ENCODE measurements at regions not wholly inside any gene's neighbourhood (a gene's known extent, or its start where the extent isn't known, plus 50 kb on each side); places are given as distances from the start of the nearest gene placed in this dataset.

- H3K4me2 ChIP-seq (ENCODE audit: low read length) = no peak overlapping the region
- no peaks in the 10 kb centered on the region for H3K4me1 ChIP-seq (ENCODE audit: insufficient read depth, low read length)
- H3K36me3 ChIP-seq (ENCODE audit: low read depth, low read length) = no peaks in the 10 kb centered on the region; the same call in 1 of the 2 replicates
- H3K9me2 ChIP-seq (replicated peaks; ENCODE audit: low read length) = no peaks in the 10 kb centered on the region
- H3K4me3 ChIP-seq (ENCODE audit: low read length) = no peak overlapping the region
- no peak for ATAC-seq
- H3F3A ChIP-seq (ENCODE audit: low read length, unreplicated experiment) = no peaks in the 10 kb centered on the region
- TF ChIP-seq CTCF (conservative IDR thresholded peaks at IDR 0.05; ENCODE audit: low read depth, low read length) = no peak
- TF ChIP-seq EZH2phosphoT487 (IDR thresholded peaks at IDR 0.05; ENCODE audit: borderline replicate concordance, low read length) = no peak
- no peak for TF ChIP-seq EZH2 (IDR thresholded peaks at IDR 0.05; ENCODE audit: low read length, unreplicated experiment)
- intact Hi-C loops (cut with micrococcal nuclease) = no loop called here
- POLR2A ChIA-PET (ENCODE audit: unreplicated experiment) = no interaction called here
- no peak for DNase-seq
- no TSS peak for BruUV-seq (replicated peaks)
- no peak overlapping the region for H3K9ac ChIP-seq (ENCODE audit: low read length)
- H3K27me3 ChIP-seq (ENCODE audit: low read length) = no peaks in the 10 kb centered on the region
- H3K9me3 ChIP-seq (ENCODE audit: low read length) = no peaks in the 10 kb centered on the region
- H2AFZ ChIP-seq (ENCODE audit: low read length) = no peak overlapping the region
- no peak overlapping the region for H3K27ac ChIP-seq (ENCODE audit: low read length)
- H3K79me2 ChIP-seq (ENCODE audit: low read length) = no peaks in the 10 kb centered on the region; the same call in 1 of the 2 replicates
- H4K20me1 ChIP-seq (ENCODE audit: low read length) = peaks cover 2% of the 10 kb centered on the region; the same call in 1 of the 2 replicates
- CTCF ChIA-PET = no interaction called here
Observed at GRCh38 chr12:124491310-124491709, 76.1 kb downstream of the NCOR2 start.

GRCh38 chr12:124490584-124491305 lies 76.7 kb downstream of the NCOR2 start:
- no peaks in the 10 kb centered on the region for H3K9me2 ChIP-seq (replicated peaks; ENCODE audit: low read length)
- no peak overlapping the region for H3K4me3 ChIP-seq (ENCODE audit: low read length)
- ATAC-seq = no peak
- H4K20me1 ChIP-seq (ENCODE audit: low read length) = no peaks in the 10 kb centered on the region
- no peak overlapping the region for H3K9ac ChIP-seq (ENCODE audit: low read length)
- CTCF ChIA-PET = no interaction called here
- no peaks in the 10 kb centered on the region for H3K4me1 ChIP-seq (ENCODE audit: insufficient read depth, low read length)
- H3K79me2 ChIP-seq (ENCODE audit: low read length) = no peaks in the 10 kb centered on the region; the same call in 1 of the 2 replicates
- H3K27ac ChIP-seq (ENCODE audit: low read length) = no peak overlapping the region
- no peaks in the 10 kb centered on the region; the same call in 1 of the 2 replicates for H3K36me3 ChIP-seq (ENCODE audit: low read depth, low read length)
- intact Hi-C loops (cut with micrococcal nuclease) = no loop called here
- no peaks in the 10 kb centered on the region for H3F3A ChIP-seq (ENCODE audit: low read length, unreplicated experiment)
- POLR2A ChIA-PET (ENCODE audit: unreplicated experiment) = no interaction called here
- no peaks in the 10 kb centered on the region for H3K27me3 ChIP-seq (ENCODE audit: low read length)
- no peak for DNase-seq
- H3K9me3 ChIP-seq (ENCODE audit: low read length) = no peaks in the 10 kb centered on the region
- no TSS peak for BruUV-seq (replicated peaks)
- H2AFZ ChIP-seq (ENCODE audit: low read length) = no peak overlapping the region
- H3K4me2 ChIP-seq (ENCODE audit: low read length) = no peak overlapping the region
- TF ChIP-seq EZH2phosphoT487 (IDR thresholded peaks at IDR 0.05; ENCODE audit: borderline replicate concordance, low read length) (no peak), EZH2 (IDR thresholded peaks at IDR 0.05; ENCODE audit: low read length, unreplicated experiment) (no peak), CTCF (conservative IDR thresholded peaks at IDR 0.05; ENCODE audit: low read depth, low read length) (no peak)

- Histone ChIP-seq H2AFZ (ENCODE audit: low read length) (no peak overlapping the region), H3K79me2 (ENCODE audit: low read length) (no peaks in the 10 kb centered on the region; the same call in 1 of the 2 replicates), H4K20me1 (ENCODE audit: low read length) (no peaks in the 10 kb centered on the region), H3K4me3 (ENCODE audit: low read length) (no peak overlapping the region), H3K9me3 (ENCODE audit: low read length) (no peaks in the 10 kb centered on the region), H3K27me3 (ENCODE audit: low read length) (no peaks in the 10 kb centered on the region), H3K9me2 (replicated peaks; ENCODE audit: low read length) (no peaks in the 10 kb centered on the region), H3K36me3 (ENCODE audit: low read depth, low read length) (peaks cover under 1% of the 10 kb centered on the region; the same call in 1 of the 2 replicates), H3K27ac (ENCODE audit: low read length) (no peak overlapping the region), H3K9ac (ENCODE audit: low read length) (no peak overlapping the region), H3K4me1 (ENCODE audit: insufficient read depth, low read length) (no peaks in the 10 kb centered on the region), H3F3A (ENCODE audit: low read length, unreplicated experiment) (no peaks in the 10 kb centered on the region), H3K4me2 (ENCODE audit: low read length) (no peak overlapping the region)
- DNase-seq = no peak
- TF ChIP-seq EZH2phosphoT487 (IDR thresholded peaks at IDR 0.05; ENCODE audit: borderline replicate concordance, low read length) (no peak), CTCF (conservative IDR thresholded peaks at IDR 0.05; ENCODE audit: low read depth, low read length) (no peak), EZH2 (IDR thresholded peaks at IDR 0.05; ENCODE audit: low read length, unreplicated experiment) (no peak)
- ChIA-PET CTCF (no interaction called here), POLR2A (ENCODE audit: unreplicated experiment) (no interaction called here)
- ATAC-seq = no peak
- intact Hi-C loops (cut with micrococcal nuclease) = no loop called here
- no TSS peak for BruUV-seq (replicated peaks)
Observed at GRCh38 chr12:124489915-124490583, 77.4 kb downstream of the NCOR2 start.

All from PC-3 (cell line).